CD4-positive, alpha-beta T cell (primary cell): ENCODE measurements at regions not wholly inside any gene's neighbourhood (a gene's known extent, or its start where the extent isn't known, plus 50 kb on each side); places are given as distances from the start of the nearest gene placed in this dataset.
"Not testable (repeated sequence)": the region's sequence is repeated elsewhere in the genome, so short reads cannot be mapped to it uniquely, and the experiment has no call there.

ENCODE experiments used
- ATAC-seq: fragments of 200-7000 bp; cut with Tn5 transposase; one replicate; pipeline ENCODE4 v1.10.0; 2022; ENCODE audit warnings: mild to moderate bottlenecking; ENCODE audit not compliant: poor library complexity
- CTCF ChIA-PET: fragments of 350-600 bp; sonication (Branson Sonifier 250); formaldehyde crosslinking; loops from one replicate; lab custom pipeline; 2021; ENCODE audit warnings: antibody characterized with exemption, inconsistent platforms; lab: Charles Lee
- POLR2A ChIA-PET: fragments of 350-600 bp; sonication (Branson Sonifier 250); formaldehyde crosslinking; loops from one replicate; lab custom pipeline; 2021; ENCODE audit warnings: antibody characterized with exemption, inconsistent platforms; lab: Charles Lee
- DNase-seq, 14 experiments: peaks; one replicate each; pipeline ENCODE4 v3.0.0-alpha.2; 2013 to 2020; ENCODE audit warnings: mixed read lengths in 2 of 14
- H3K27ac ChIP-seq, 2 donors: one replicate each; pipeline versions ENCODE4 v1.5.1 to v1.7.0; 2013; ENCODE audit warnings: low read length in 2 of 2, low read depth in 1 of 2, mild to moderate bottlenecking in 1 of 2
- H3K27me3 ChIP-seq, 2 experiments: 1 replicate in 1 of 2; 2 replicates in 1 of 2; pipeline versions ENCODE4 v1.6.1 to v1.7.0; 2013; ENCODE audit warnings: low read length in 2 of 2, control low read depth in 1 of 2, mild to moderate bottlenecking in 1 of 2, moderate library complexity in 1 of 2; ENCODE audit not compliant: insufficient read depth in 2 of 2, control insufficient read depth in 1 of 2
- H3K36me3 ChIP-seq: one replicate; pipeline ENCODE4 v1.6.1; 2013; ENCODE audit warnings: low read length, control low read depth; ENCODE audit not compliant: insufficient read depth
- H3K4me1 ChIP-seq: one replicate; pipeline ENCODE4 v1.6.1; 2013; ENCODE audit warnings: low read length, control low read depth; ENCODE audit not compliant: insufficient read depth
- H3K4me3 ChIP-seq: one replicate; pipeline ENCODE4 v1.5.1; 2013; ENCODE audit warnings: mild to moderate bottlenecking, low read length, moderate library complexity
- H3K9me3 ChIP-seq, 2 experiments: 1 replicate in 1 of 2; 2 replicates in 1 of 2; pipeline versions ENCODE4 v1.6.1 to v1.7.0; 2013; ENCODE audit warnings: low read length in 2 of 2, mild to moderate bottlenecking in 2 of 2, control low read depth in 1 of 2, moderate library complexity in 1 of 2; ENCODE audit not compliant: control insufficient read depth in 1 of 2, insufficient read depth in 1 of 2
- H3K27ac Mint-ChIP-seq: one replicate; pipeline ENCODE4 v1.8.0; 2020; ENCODE audit warnings: mixed read lengths
- H3K27me3 Mint-ChIP-seq: one replicate; pipeline ENCODE4 v1.8.0; 2021; ENCODE audit warnings: mixed read lengths
- H3K36me3 Mint-ChIP-seq: one replicate; pipeline ENCODE4 v1.8.0; 2021; ENCODE audit warnings: low read depth, mixed read lengths
- H3K4me1 Mint-ChIP-seq: one replicate; pipeline ENCODE4 v1.8.0; 2021; ENCODE audit warnings: low read depth, mixed read lengths
- H3K4me3 Mint-ChIP-seq: one replicate; pipeline ENCODE4 v1.8.0; 2020; ENCODE audit warnings: mild to moderate bottlenecking, mixed read lengths
- H3K9me3 Mint-ChIP-seq: one replicate; pipeline ENCODE4 v1.8.0; 2020; ENCODE audit warnings: mixed read lengths
- intact Hi-C, 2 experiments: fragments of 100-400 bp; cut with DNase I in 1 of 2; cut with micrococcal nuclease in 1 of 2; formaldehyde crosslinking; loops; one replicate each; pipeline versions ENCODE4 v1.15.1 to v1.9.0; 2023 to 2025; cut with DNase I, micrococcal nuclease

- ATAC-seq: peak; percentile 38
Measured at GRCh38 chr1:146308152-146308551, 79.3 kb upstream of the NOTCH2NLA start.

GRCh38 chr1:146307632-146308031 is 78.8 kb upstream of the NOTCH2NLA start:
- POLR2A ChIA-PET, H3K9me3 ChIP-seq, H3K4me1 Mint-ChIP-seq, H3K36me3 ChIP-seq, H3K9me3 Mint-ChIP-seq, DNase-seq, CTCF ChIA-PET, H3K4me1 ChIP-seq, H3K36me3 Mint-ChIP-seq, H3K27me3 ChIP-seq, H3K27ac ChIP-seq, H3K4me3 Mint-ChIP-seq, intact Hi-C loops, H3K27ac Mint-ChIP-seq, H3K27me3 Mint-ChIP-seq, H3K4me3 ChIP-seq: not testable (repeated sequence)
- peak; percentile 93 for ATAC-seq

More at GRCh38 chr1:146308152-146308551, 79.3 kb upstream of the NOTCH2NLA start:
- H3K4me3 Mint-ChIP-seq, H3K36me3 Mint-ChIP-seq, H3K27ac ChIP-seq, intact Hi-C loops, CTCF ChIA-PET, H3K4me1 ChIP-seq, POLR2A ChIA-PET, H3K27me3 Mint-ChIP-seq, H3K27me3 ChIP-seq, H3K36me3 ChIP-seq, H3K9me3 ChIP-seq, DNase-seq, H3K9me3 Mint-ChIP-seq, H3K4me3 ChIP-seq, H3K4me1 Mint-ChIP-seq, H3K27ac Mint-ChIP-seq: not testable (repeated sequence)

- H3K4me1 Mint-ChIP-seq, intact Hi-C loops, H3K27me3 ChIP-seq, H3K27me3 Mint-ChIP-seq, H3K36me3 Mint-ChIP-seq, CTCF ChIA-PET, H3K9me3 Mint-ChIP-seq, ATAC-seq, H3K9me3 ChIP-seq, POLR2A ChIA-PET, H3K27ac ChIP-seq, H3K36me3 ChIP-seq, DNase-seq, H3K4me3 Mint-ChIP-seq, H3K4me1 ChIP-seq, H3K27ac Mint-ChIP-seq, H3K4me3 ChIP-seq: not testable (repeated sequence)
Measured at GRCh38 chr1:146306651-146307050, 77.8 kb upstream of the NOTCH2NLA start.

GRCh38 chr1:146305442-146305841 is 76.6 kb upstream of the NOTCH2NLA start:
- H3K27ac ChIP-seq, H3K36me3 ChIP-seq, H3K4me3 ChIP-seq, H3K27me3 ChIP-seq, H3K4me1 ChIP-seq, H3K4me1 Mint-ChIP-seq, H3K36me3 Mint-ChIP-seq, ATAC-seq, CTCF ChIA-PET, H3K4me3 Mint-ChIP-seq, H3K9me3 Mint-ChIP-seq, intact Hi-C loops, POLR2A ChIA-PET, H3K27me3 Mint-ChIP-seq, H3K9me3 ChIP-seq, H3K27ac Mint-ChIP-seq, DNase-seq: not testable (repeated sequence)

- H3K27ac ChIP-seq, H3K27me3 Mint-ChIP-seq, H3K4me1 Mint-ChIP-seq, CTCF ChIA-PET, POLR2A ChIA-PET, H3K4me3 Mint-ChIP-seq, intact Hi-C loops, H3K36me3 Mint-ChIP-seq, H3K36me3 ChIP-seq, H3K9me3 ChIP-seq, H3K27ac Mint-ChIP-seq, H3K4me1 ChIP-seq, H3K9me3 Mint-ChIP-seq, H3K4me3 ChIP-seq, H3K27me3 ChIP-seq, DNase-seq: not testable (repeated sequence)
- peak; percentile 97 for ATAC-seq
Measured at GRCh38 chr1:146298575-146298897, 69.7 kb upstream of the NOTCH2NLA start.

GRCh38 chr1:146297781-146298574 is 69.2 kb upstream of the NOTCH2NLA start:
- peak; percentile 64 for ATAC-seq
- H3K9me3 Mint-ChIP-seq, H3K4me1 Mint-ChIP-seq, H3K36me3 Mint-ChIP-seq, POLR2A ChIA-PET, CTCF ChIA-PET, intact Hi-C loops, H3K27me3 Mint-ChIP-seq, H3K4me1 ChIP-seq, H3K9me3 ChIP-seq, H3K4me3 Mint-ChIP-seq, DNase-seq, H3K4me3 ChIP-seq, H3K27ac Mint-ChIP-seq, H3K36me3 ChIP-seq, H3K27ac ChIP-seq, H3K27me3 ChIP-seq: not testable (repeated sequence)

GRCh38 chr1:146292940-146293936 is 64.4 kb upstream of the NOTCH2NLA start:
- H3K27me3 Mint-ChIP-seq, POLR2A ChIA-PET, H3K4me1 ChIP-seq, H3K27ac ChIP-seq, H3K36me3 ChIP-seq, CTCF ChIA-PET, H3K4me3 Mint-ChIP-seq, H3K9me3 ChIP-seq, intact Hi-C loops, H3K4me3 ChIP-seq, H3K9me3 Mint-ChIP-seq, H3K27me3 ChIP-seq, ATAC-seq, H3K4me1 Mint-ChIP-seq, DNase-seq, H3K36me3 Mint-ChIP-seq, H3K27ac Mint-ChIP-seq: not testable (repeated sequence)
